Ovary (tissue), 7 donors: ENCODE measurements at regions not wholly inside any gene's neighbourhood (a gene's known extent, or its start where the extent isn't known, plus 50 kb on each side); places are given as distances from the start of the nearest gene placed in this dataset.

Experiments used
- DNase-seq, 5 donors: peaks; one replicate each; pipeline ENCODE4 v3.0.0-alpha.2; 2019 to 2020
- H3K27ac ChIP-seq, 2 donors: fragments of 200-600 bp; one replicate each; pipeline versions ENCODE4 v1.5.1 to v1.8.0; 2019 to 2022
- H3K27me3 ChIP-seq: fragments of 200-600 bp; one replicate; pipeline ENCODE4 v1.8.0; 2022
- H3K36me3 ChIP-seq: fragments of 200-600 bp; sonication (generic); one replicate; pipeline ENCODE4 v1.5.1; 2019
- H3K4me1 ChIP-seq: one replicate; pipeline ENCODE4 v1.8.1; 2013; ENCODE audit warnings: mild to moderate bottlenecking, moderate library complexity; ENCODE audit not compliant: insufficient read depth
- H3K4me3 ChIP-seq: fragments of 200-600 bp; sonication (generic); one replicate; pipeline ENCODE4 v1.5.1; 2017
- H3K9me3 ChIP-seq, 2 donors: fragments of 200-600 bp in 1 of 2; sonication (generic) in 1 of 2; one replicate each; pipeline versions ENCODE4 v1.5.1 to v1.8.1; 2013 to 2019; ENCODE audit warnings: mild to moderate bottlenecking in 1 of 2, moderate library complexity in 1 of 2
- CTCF ChIP-seq, 3 donors: fragments of 450-650 bp in 2 of 3; fragments of 200-600 bp in 1 of 3; IDR thresholded peaks; one replicate each; pipeline versions ENCODE4 v1.5.1 to v1.8.0; 2016 to 2022; ENCODE audit warnings: antibody characterized with exemption in 3 of 3, mild to moderate bottlenecking in 1 of 3
- EP300 ChIP-seq: sonication (generic); formaldehyde crosslinking; IDR thresholded peaks from one replicate; pipeline ENCODE4 v1.6.1; 2017; ENCODE audit warnings: antibody characterized with exemption
- POLR2A ChIP-seq: fragments of 450-650 bp; IDR thresholded peaks from one replicate; pipeline ENCODE4 v1.6.1; 2017; ENCODE audit warnings: antibody characterized with exemption, mild to moderate bottlenecking, moderate library complexity
- WGBS, 3 donors: extraction: QIAGEN DNeasy Blood & Tissue Kit in 1 of 3; methylation state at CpG; one replicate each; pipeline versions ENCODE4 v1.1.5 to v1.1.7; 2013 to 2017; 5-methylcytosine and 5-hydroxymethylcytosine counted together
- intact Hi-C, 4 donors: fragments of 100-400 bp; cut with DNase I; formaldehyde crosslinking; loops; one replicate each; pipeline versions ENCODE4 v1.11.0 to v1.15.1; 2022 to 2023
- donor health status: DM: no; HTN: no; CAD: no; lungs with moderate emphysema.
- donor health status: DM: no; HTN: no; CAD: no.
- donor health status: Bipolar disorder and iron deficiency.
- donor health status: DM: no; HTN: no; CAD: no.
- donor health status: DM: yes; HTN: yes; CAD: no.

- DNase-seq: no peak
- WGBS, 3 donors: 89 to 94% (median 93%) methylated on average over 2 of the region's 2 CpGs
- intact Hi-C loops: no loop called here
- H3K4me1 ChIP-seq: no peaks in the 10 kb centered on the region
- no peaks in the 10 kb centered on the region for H3K9me3 ChIP-seq
- H3K4me3 ChIP-seq: no peak overlapping the region
- no peaks in the 10 kb centered on the region for H3K27me3 ChIP-seq
- no peak for TF ChIP-seq EP300
- TF ChIP-seq CTCF (IDR thresholded peaks at IDR 0.05): no peak
- no peak for TF ChIP-seq POLR2A
- H3K36me3 ChIP-seq: no peaks in the 10 kb centered on the region
- no peak overlapping the region for H3K27ac ChIP-seq
Observed at GRCh38 chr20:1793821-1794220, 101.4 kb upstream of the SIRPA start.

- Histone ChIP-seq H3K4me1 (no peaks in the 10 kb centered on the region), H3K9me3 (no peaks in the 10 kb centered on the region), H3K36me3 (no peaks in the 10 kb centered on the region), H3K27ac (no peak overlapping the region), H3K4me3 (no peak overlapping the region), H3K27me3 (no peaks in the 10 kb centered on the region)
- 72 to 84% (median 77%) methylated on average over 2 of the region's 2 CpGs for WGBS, 3 donors
- no peak for DNase-seq
- no peak for TF ChIP-seq POLR2A
- TF ChIP-seq CTCF (IDR thresholded peaks at IDR 0.05): no peak
- no peak for TF ChIP-seq EP300
- intact Hi-C loops: no loop called here
Observed at GRCh38 chr20:1792274-1792673, 102.9 kb upstream of the SIRPA start.

- intact Hi-C loops: no loop called here
- no peak for DNase-seq
- 18 to 25% (median 18%) methylated on average over 3 of the region's 3 CpGs for WGBS, 3 donors
Observed at GRCh38 chr20:1790386-1790785, 104.8 kb upstream of the SIRPA start.

GRCh38 chr20:1788044-1788443 is 107.2 kb upstream of the SIRPA start:
- H3K9me3 ChIP-seq: no peaks in the 10 kb centered on the region
- no peaks in the 10 kb centered on the region for H3K27me3 ChIP-seq
- 79 to 81% (median 79%) methylated on average over 4 of the region's 4 CpGs for WGBS, 3 donors
- intact Hi-C loops: loop anchor here in 1 of 4 donors (10.0 kb wide), 1 partner anchor 377 kb away; no protein-coding TSS in a partner anchor
- H3K36me3 ChIP-seq: no peaks in the 10 kb centered on the region
- TF ChIP-seq CTCF (IDR thresholded peaks at IDR 0.05) (no peak), POLR2A (no peak), EP300 (no peak)
- no peak overlapping the region for H3K27ac ChIP-seq
- DNase-seq: no peak
- H3K4me3 ChIP-seq: no peak overlapping the region
- H3K4me1 ChIP-seq: no peaks in the 10 kb centered on the region

More at GRCh38 chr20:1790386-1790785, 104.8 kb upstream of the SIRPA start:
- Histone ChIP-seq H3K27ac (no peak overlapping the region), H3K4me1 (no peaks in the 10 kb centered on the region), H3K36me3 (no peaks in the 10 kb centered on the region), H3K9me3 (no peaks in the 10 kb centered on the region), H3K4me3 (no peak overlapping the region), H3K27me3 (no peaks in the 10 kb centered on the region)
- TF ChIP-seq CTCF (IDR thresholded peaks at IDR 0.05): no peak
- no peak for TF ChIP-seq POLR2A
- TF ChIP-seq EP300: no peak
